Calu3 (cell line): ENCODE measurements at regions not wholly inside any gene's neighbourhood (a gene's known extent, or its start where the extent isn't known, plus 50 kb on each side); places are given as distances from the start of the nearest gene placed in this dataset.

Experiments
- BruUV-seq: library from RNA; stranded (reverse); fragments of 400-500 nt; replicated peaks from 2 replicates; lab custom pipeline; 2021; lab: Mats Ljungman, UMichigan
- CTCF ChIA-PET: fragments of 300-600 bp; sonication (Branson Sonifier 250); formaldehyde crosslinking; loops from one replicate; lab custom pipeline; 2022; ENCODE audit warnings: antibody characterized with exemption; lab: Charles Lee
- DNase-seq: peaks from one replicate; pipeline ENCODE4 v3.0.0; 2022
- H3K27ac Mint-ChIP-seq: one replicate; pipeline ENCODE4 v1.8.0; 2022; ENCODE audit warnings: mixed read lengths; ENCODE audit not compliant: unreplicated experiment
- H3K27me3 Mint-ChIP-seq: one replicate; pipeline ENCODE4 v1.8.0; 2022; ENCODE audit warnings: mixed read lengths; ENCODE audit not compliant: unreplicated experiment
- H3K36me3 Mint-ChIP-seq: one replicate; pipeline ENCODE4 v1.8.0; 2022; ENCODE audit warnings: mild to moderate bottlenecking, moderate library complexity, mixed read lengths; ENCODE audit not compliant: insufficient read depth, unreplicated experiment
- H3K4me1 Mint-ChIP-seq: one replicate; pipeline ENCODE4 v1.8.0; 2022; ENCODE audit warnings: mild to moderate bottlenecking, low read depth, mixed read lengths; ENCODE audit not compliant: unreplicated experiment
- H3K4me3 Mint-ChIP-seq: one replicate; pipeline ENCODE4 v1.8.0; 2022; ENCODE audit warnings: mild to moderate bottlenecking, low read depth, moderate library complexity, mixed read lengths; ENCODE audit not compliant: unreplicated experiment
- H3K9me3 Mint-ChIP-seq: one replicate; pipeline ENCODE4 v1.8.0; 2022; ENCODE audit warnings: low read depth, mixed read lengths; ENCODE audit not compliant: unreplicated experiment
- CTCF ChIP-seq: fragments of 200-600 bp; IDR thresholded peaks from one replicate; pipeline ENCODE4 v1.8.0; 2022; ENCODE audit warnings: antibody characterized with exemption; ENCODE audit not compliant: unreplicated experiment
- intact Hi-C: fragments of 100-400 bp; cut with micrococcal nuclease; formaldehyde crosslinking; loops from one replicate; pipeline ENCODE4 v1.10.0; 2022; ENCODE audit not compliant: unreplicated experiment

- Mint-ChIP-seq H3K27ac (no peak overlapping the region), H3K27me3 (no peaks in the 10 kb centered on the region), H3K4me3 (no peak overlapping the region), H3K4me1 (no peaks in the 10 kb centered on the region), H3K36me3 (no peaks in the 10 kb centered on the region), H3K9me3 (peaks cover 6% of the 10 kb centered on the region)
- TF ChIP-seq CTCF: no peak
- BruUV-seq: no TSS peak
- no peak for DNase-seq
- intact Hi-C loops: no loop called here
- CTCF ChIA-PET: no interaction called here
Measured at GRCh38 chr2:21916934-21917522, 793.3 kb downstream of the TDRD15 start.

GRCh38 chr2:21920721-21921120, 797.0 kb downstream of the TDRD15 start:
- H3K36me3 Mint-ChIP-seq: no peaks in the 10 kb centered on the region
- no peak overlapping the region for H3K4me3 Mint-ChIP-seq
- H3K27ac Mint-ChIP-seq: no peak overlapping the region
- no peaks in the 10 kb centered on the region for H3K27me3 Mint-ChIP-seq
- intact Hi-C loops: loop anchor here (10.0 kb wide), 1 partner anchor 274 kb away; no protein-coding TSS in a partner anchor
- no peak for DNase-seq
- no peaks in the 10 kb centered on the region for H3K4me1 Mint-ChIP-seq
- BruUV-seq: no TSS peak
- peaks cover 10% of the 10 kb centered on the region for H3K9me3 Mint-ChIP-seq
- TF ChIP-seq CTCF: no peak
- CTCF ChIA-PET: no interaction called here

GRCh38 chr2:21924640-21925285, 801.0 kb downstream of the TDRD15 start:
- no peak overlapping the region for H3K4me3 Mint-ChIP-seq
- no peaks in the 10 kb centered on the region for H3K27me3 Mint-ChIP-seq
- H3K4me1 Mint-ChIP-seq: no peaks in the 10 kb centered on the region
- BruUV-seq: no TSS peak
- intact Hi-C loops: loop anchor here (10.0 kb wide), 1 partner anchor 270 kb away; no protein-coding TSS in a partner anchor
- TF ChIP-seq CTCF: no peak
- H3K27ac Mint-ChIP-seq: no peak overlapping the region
- no peaks in the 10 kb centered on the region for H3K36me3 Mint-ChIP-seq
- peaks cover 10% of the 10 kb centered on the region for H3K9me3 Mint-ChIP-seq
- no peak for DNase-seq
- CTCF ChIA-PET: no interaction called here

- intact Hi-C loops: loop anchor here (10.0 kb wide), 1 partner anchor 267 kb away; no protein-coding TSS in a partner anchor
- H3K27me3 Mint-ChIP-seq: no peaks in the 10 kb centered on the region
Measured at GRCh38 chr2:21928292-21928691, 804.5 kb downstream of the TDRD15 start.

More at GRCh38 chr2:21928292-21928691, 804.5 kb downstream of the TDRD15 start:
- Mint-ChIP-seq H3K4me1 (no peaks in the 10 kb centered on the region), H3K4me3 (no peak overlapping the region), H3K9me3 (peaks cover 10% of the 10 kb centered on the region), H3K27ac (no peak overlapping the region), H3K36me3 (no peaks in the 10 kb centered on the region)
- TF ChIP-seq CTCF: no peak
- no peak for DNase-seq
- CTCF ChIA-PET: no interaction called here
- no TSS peak for BruUV-seq
